GM19468 (cell line): ENCODE measurements at regions not wholly inside any gene's neighbourhood (a gene's known extent, or its start where the extent isn't known, plus 50 kb on each side); places are given as distances from the start of the nearest gene placed in this dataset.

Experiments used
- ATAC-seq: cut with Tn5 transposase; IDR thresholded peaks from one replicate; pipeline ENCODE4 v1.9.1; 2021; ENCODE audit warnings: mild to moderate bottlenecking, moderate library complexity, moderate number of reproducible peaks; ENCODE audit not compliant: unreplicated experiment; ENCODE audit errors: extremely low read depth

DNA sequence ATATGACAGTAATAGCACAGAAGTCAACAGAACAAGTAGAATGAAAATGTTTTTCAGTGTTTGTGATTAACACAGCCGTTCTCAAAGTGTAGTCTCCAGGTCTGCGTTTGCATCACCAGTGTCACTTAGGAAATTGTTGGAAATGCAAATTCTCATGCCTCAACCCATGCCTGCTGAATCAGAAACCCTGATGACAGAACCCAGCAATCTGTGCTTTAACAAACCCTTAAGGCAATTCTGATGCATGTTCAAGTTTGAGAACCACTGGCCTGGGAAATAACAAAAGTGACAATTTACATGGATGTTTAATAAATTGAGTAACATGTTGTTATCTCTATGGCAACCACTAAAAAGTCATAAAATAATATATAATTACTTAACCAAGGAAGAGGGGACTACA lies 103.1 kb upstream of the ATP11B start:
- no peak for ATAC-seq

DNA sequence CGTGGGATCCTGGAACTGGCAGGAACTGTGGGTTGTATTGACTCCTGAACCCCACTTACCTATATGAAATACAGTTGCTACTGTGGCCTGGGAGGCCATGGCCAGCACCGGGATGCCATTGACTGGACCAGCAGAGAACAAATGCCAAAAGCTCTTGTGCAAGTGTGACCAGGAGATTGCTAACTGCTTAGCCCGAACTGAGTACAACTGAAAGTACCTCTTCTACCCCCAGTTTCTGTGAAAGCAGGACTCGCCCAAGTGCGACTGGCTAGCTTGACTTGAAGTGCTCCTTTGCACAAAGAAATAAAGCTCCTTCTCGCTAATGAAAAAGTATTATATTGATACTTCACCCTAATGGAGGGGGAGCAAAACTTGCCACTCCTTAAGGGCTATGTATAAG lies 101.3 kb upstream of the ATP11B start:
- ATAC-seq, result no peak

DNA sequence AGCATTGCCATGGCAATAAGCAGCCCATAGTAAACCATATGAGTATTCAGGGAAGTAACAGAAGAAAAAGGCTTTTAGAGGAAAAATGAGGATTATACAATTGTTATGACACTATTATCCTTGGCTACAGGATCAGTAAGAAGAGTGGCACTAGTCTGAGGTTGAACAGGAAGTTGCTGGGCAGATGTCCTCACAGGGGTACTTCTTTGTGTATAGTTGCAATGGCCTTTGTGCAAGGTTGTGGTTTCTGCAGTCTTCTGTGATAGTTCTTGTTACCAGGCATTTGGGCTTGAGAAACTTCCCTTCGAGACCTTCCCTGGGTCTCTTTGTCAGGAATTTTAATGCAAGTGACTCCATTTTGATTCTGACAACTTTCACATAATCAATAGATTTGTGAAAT lies 100.6 kb upstream of the ATP11B start:
- ATAC-seq, result no peak

DNA sequence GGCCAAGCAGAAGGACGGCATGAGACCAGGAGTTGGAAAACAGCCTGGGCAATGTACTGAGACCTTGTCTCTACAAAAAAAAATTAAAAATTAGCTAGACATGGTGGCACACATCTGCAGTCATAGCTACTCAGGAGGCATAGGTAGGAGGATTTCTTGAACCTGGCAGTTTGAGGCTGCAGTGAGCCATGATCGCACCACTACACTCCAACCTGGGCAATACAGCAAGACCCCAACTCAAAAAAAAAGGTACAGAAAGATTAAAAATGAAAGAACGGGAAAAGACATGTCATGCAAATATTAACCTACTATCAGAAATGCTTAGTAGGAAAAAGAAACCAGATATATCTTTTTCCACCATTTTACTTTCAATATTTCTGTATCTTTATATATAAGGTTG lies 99.6 kb upstream of the ATP11B start:
- ATAC-seq, result no peak

DNA sequence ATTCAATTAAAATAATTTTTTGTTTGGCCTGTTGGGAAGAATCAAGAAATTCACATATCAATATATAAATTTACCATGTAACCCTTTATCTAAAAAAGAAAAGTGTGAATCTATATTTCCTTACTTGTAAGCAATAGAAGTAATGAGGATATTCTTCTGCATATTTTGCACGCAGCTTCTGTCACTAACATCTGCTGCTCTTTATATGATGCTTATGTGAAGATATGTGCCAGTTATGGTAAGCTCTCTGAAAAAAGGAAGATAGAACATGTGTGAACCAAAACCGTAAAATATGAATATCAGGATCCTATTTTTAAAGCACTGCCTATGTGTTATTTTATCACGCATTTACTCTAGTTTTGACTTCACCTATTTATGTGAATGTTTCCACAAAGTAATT lies 96.4 kb upstream of the ATP11B start:
- ATAC-seq, result no peak

DNA sequence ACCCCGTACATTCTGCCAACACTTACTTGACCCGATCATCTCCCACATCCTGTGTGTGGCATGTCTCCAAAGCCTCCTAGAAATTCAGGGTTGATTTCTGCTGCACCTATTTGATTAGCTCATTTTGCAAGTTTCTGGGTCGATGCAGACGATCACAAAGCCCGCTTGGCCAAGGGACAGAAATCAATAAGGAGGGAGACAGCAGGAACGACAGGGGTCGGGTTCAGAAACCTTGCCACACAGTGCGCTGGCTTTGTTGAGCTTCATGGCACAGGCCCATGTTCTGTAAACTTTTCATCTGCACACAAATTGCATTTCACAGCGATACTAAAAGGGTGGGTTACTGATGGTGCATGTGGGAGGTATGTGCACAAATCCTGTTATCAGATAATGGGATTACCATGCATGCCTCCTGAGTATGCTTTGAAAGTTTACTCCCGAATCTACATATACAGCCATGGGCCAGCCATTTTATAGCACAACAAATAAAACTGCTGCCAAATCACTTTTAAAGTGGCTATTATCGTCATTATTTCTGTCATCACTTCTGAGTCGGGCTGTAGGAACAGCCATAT lies 95.9 kb upstream of the ATP11B start:
- ATAC-seq, result no peak

DNA sequence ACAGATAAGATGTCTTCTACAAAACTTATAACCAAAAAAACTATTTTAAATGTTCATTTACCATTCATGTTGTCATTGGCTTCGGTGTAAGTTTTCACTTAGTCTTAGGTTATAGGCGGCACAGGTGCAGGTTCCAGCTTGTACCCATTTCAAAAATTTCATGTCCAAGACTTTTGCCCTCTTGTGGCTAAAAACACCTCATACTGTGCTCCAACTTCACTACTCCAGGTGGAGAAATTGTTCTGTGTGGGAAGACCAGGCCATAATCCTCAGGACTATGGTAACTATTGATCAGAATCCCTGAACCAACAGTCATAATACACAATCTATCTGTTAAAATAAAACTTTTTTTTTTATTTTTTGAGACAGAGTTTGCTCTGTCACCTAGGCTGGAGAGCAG lies 95.2 kb upstream of the ATP11B start:
- no peak for ATAC-seq

DNA sequence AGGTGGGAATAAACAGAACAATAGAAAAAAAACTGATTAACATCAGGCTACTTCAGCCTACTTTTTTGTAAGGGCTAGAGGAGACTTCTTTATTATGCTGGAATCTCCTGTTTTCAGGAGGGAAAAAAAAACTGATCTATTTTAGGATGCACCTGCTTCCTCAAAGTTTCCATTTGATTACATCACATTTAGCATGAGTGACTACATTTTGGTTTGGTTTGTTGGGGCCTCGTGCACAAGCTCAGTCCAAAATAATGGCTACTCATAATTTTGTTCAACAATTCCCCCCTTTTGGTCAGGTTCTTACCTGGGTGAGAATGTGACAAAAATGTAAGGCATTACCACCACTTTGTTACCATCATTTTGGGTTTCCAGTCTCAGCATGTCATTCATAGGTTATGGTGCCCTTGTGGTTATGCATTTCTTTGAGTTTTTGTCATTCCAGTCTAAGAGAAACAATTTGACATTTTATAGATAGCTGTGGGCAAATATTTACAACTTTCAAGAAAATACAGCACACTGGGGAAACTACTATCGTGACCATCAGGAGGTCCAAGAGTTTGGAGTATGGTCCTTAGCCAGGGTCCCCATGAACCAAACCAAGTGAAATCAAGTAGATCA lies 93.6 kb upstream of the ATP11B start:
- no peak for ATAC-seq

DNA sequence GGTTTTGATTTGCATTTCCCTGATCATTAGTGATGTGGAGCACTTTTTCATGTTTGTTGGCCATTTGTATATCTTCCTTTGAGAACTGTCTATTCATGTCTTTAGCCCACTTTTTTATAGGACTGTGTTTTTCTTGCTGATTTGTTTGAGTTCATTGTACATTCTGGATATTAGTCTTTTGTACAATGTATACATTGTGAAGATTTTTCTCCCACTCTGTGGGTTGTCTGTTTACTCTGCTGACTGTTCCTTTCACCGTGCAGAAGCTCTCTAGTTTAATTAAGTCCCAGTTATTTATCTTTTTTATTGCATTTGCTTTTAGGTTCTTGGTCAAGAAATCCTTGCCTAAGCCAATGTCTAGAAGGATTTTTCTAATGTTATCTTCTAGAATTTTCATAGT lies 91.1 kb upstream of the ATP11B start:
- no peak for ATAC-seq

DNA sequence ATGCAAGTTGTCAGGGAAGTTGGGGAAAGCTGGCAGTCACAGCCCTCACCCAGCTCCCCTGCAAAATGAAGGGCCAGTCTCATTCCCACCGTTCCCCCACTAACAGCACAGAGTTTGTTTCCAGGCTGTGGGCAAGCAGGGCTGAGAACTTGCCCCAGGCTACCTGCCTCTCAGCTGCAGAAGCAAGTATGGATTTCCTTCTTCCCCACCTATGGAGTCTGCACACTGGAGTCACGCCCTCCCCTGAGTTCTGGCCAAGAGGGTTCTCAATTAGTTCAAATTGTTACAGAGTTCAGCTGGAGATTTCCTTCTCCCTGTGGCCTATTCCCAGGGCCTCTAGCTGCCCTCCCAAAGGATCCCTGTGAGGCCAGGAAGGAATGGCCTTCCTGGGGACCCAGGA lies 90.1 kb upstream of the ATP11B start:
- ATAC-seq, result no peak

DNA sequence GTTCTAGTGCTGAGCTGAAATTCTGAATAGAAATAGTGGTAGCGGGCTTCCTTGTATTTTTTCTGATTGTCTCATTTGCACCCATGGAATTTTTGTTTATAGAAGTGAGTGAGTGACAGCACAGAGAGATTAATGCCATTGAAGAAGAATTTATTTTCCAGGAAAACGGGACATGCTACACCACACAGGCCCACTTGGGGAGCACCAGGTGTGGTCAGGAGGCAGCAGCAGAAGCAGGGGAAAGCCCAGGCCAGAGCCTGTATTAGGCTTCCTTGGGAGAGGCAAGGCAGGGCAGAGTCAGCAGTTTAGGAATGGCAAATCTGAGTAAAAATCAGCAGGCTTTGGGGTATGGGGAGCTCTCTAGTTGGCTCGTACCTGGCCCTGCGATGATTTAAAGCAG lies 88.4 kb upstream of the ATP11B start:
- no peak for ATAC-seq

DNA sequence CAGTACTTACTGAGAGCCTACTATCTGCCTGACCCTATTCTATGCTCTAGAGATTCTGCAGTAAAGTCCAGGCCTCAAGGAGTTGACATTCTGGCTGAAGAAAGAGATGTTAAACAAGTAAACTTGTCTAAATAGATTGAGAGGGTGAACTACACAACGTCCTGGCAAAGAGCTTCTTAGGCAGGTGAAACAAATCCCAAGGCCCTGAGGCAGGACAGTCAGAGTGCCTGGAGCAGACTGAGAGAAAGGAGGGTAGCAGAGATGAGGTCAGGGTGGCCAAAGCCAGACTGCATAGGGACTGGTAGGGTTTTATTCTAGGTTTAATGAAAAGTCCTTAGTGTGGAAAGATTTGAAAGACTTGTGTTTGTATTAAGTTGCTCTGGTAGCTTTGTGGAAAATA lies 84.5 kb upstream of the ATP11B start:
- no peak for ATAC-seq

DNA sequence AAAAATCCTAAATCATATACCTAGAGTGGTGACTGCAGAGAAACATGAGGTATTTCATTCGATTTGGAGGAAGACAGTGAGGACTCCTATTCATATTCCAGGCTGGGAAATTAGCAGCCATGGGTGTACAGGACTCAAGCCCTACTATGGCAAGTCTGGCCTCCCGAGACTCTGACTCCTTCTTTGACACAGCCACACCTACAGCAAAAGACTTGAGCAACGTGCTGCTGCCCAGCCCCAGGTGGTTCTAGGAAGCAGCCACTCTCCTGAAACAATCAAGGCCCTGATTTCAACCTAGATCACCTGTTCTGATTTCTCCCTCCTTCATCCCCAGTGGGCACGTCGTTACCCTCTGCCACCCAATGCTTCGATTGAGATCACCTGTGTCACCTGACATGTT lies 84.0 kb upstream of the ATP11B start:
- ATAC-seq, result no peak

DNA sequence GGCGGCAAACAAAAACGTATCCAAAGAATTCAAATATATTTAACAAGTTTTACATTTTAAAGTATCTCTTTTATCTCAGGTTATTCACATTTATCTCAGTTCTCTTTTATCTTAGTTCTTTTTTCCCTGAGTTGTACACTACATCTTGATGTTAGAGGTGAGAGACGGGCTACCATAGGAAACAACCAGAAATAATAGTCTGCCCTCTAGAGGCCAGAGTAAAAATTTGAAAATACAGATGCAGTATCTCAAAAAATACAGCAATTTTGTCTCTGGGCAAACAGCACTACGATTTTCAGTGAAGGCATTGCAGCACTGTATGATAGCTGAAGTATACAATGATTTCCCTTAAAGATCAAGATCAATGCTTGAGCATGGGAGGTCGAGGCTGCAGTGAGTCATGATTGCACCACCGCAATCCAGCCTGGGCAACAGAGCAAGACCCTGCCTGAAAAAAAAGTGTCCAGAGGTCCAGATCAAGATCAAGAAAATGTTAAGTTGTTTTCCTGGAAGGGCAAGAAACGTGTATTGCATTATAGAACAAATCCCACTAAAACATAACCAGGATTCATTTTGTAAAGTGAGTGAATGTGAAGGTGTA lies 82.6 kb upstream of the ATP11B start:
- no peak for ATAC-seq

DNA sequence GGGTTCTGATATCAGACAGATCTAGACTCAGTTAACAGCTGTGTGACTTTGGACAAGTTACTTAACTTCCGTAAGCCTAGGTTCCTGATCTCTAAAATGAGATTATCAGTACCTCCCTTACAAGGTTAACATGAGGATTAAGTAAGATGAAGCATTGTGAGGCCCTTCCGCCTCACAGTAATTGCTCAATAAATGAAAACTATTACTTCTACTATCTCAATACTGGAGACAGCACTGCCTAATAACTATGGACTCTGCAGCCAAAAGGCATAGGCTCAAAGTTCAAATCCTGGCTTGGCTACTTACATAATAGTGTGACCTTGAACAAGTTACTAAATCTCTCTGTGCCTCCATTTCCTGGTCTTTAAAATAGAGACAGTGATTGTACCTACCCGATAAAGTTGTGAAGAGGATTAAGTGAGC lies 82.0 kb upstream of the ATP11B start:
- no peak for ATAC-seq

DNA sequence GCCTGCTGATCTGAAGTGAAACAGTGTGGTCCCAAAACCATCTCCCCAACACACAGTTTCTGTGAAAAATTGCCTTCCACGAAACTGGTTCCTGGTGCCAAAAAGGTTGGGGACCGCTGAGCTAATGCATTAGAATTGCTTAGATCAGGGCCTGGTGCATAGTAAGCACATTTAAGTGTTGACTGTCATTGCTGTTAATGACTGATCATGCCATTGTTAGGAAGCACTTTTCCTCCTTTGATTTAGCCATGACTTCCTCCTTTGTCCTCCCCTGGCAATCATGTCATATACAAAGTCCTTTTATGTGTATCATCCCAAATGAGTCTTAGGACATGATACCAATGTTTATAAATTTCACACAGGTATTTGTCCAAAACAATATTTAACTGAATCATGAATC lies 81.5 kb upstream of the ATP11B start:
- ATAC-seq, result no peak

DNA sequence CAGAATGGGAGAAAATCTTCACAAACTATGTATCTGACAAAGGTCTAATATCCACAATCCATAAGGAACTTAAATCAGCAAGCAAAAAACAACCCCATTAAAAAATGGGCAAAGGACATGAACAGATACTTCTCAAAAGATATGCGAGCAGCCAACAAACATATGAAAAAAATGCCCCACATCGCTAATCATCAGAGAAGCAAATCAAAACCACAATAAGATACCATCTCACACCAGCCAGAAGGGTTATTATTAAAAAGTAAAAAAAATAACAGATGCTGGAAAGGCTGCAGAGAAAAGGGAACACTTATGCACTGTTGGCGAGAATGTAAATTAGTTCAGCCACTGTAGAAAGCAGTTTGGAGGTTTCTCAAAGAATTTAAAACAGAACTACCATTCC lies 80.2 kb upstream of the ATP11B start:
- no peak for ATAC-seq

DNA sequence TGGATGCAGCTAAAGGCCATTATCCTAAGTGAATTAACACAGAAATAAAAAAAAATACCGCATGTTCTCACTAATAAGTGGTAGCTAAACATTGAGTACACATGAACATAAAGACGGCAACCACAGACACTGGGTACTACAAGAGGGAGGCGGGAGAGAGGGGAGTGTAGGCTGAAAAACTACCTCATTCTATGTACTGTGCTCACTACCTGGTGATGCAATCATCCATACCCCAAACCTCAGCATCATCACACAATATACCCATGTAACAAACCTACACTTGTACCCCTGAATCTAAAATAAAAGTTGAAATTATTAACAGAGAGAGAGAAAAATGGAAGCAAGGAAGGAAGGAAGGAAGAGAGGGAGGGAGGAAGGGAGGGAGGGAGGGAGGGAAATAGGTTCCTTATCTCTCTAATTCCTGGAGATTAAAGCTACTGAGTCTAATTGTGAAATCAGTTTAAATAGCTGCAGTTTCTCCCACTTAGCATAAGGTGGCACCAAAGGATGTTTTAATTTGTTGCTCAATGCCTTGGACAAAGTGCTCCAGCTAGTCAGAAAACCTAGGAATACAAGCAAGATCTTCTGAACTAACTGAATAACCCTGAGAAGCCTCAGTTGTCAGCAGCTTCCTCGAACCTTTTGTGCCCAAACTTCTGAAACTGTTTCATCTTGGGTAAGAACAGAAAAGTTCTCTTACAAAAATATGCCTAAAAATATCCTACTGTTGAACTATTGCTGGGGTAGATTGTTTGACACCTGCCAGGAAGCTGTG lies 79.4 kb upstream of the ATP11B start:
- no peak for ATAC-seq

DNA sequence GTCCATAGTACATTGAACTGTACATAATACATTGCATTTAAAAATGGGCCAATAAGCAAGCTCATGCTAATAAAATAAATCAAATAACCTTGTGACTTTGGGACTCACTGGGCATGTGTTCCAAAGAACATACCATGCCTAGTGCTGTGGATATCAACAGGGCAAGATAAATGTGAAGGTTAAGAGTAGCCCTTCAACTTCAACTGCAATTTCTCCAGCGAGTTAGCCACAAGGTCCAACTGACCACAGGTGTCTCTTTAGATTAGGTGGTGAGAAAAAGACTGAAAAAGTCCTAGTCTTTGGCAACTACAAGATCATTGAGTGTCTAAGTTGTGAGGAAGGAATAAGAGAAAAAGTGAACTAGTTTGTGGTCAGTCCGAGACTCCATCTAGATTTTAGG lies 78.3 kb upstream of the ATP11B start:
- no peak for ATAC-seq

DNA sequence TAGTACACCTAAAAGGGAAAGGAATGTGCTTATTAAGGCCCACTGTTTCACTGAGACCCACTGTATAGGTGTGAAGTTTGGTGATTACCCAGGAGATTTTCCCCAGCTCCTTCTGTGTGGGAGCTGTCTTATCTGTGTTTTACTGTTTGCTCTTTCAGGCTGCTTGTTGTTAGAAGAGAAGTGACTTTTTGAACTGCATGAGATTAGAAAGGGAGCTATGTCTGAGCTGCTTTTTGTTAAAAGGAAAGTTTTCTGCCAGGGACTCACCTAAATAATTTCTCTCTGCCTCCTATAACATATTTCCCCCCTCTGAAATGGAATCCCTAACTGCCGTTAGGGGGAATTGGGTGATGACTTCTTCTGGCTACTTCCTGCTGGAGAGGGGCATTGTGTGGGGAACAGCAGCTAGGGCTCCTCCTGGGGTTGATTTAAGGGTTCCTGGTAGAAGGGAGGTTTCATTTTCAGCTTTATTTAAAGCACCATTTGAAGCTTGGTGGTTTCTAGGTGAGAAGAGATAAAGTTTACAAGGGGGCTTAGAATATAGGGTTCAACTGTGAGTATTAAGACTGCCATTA lies 77.1 kb upstream of the ATP11B start:
- no peak for ATAC-seq

DNA sequence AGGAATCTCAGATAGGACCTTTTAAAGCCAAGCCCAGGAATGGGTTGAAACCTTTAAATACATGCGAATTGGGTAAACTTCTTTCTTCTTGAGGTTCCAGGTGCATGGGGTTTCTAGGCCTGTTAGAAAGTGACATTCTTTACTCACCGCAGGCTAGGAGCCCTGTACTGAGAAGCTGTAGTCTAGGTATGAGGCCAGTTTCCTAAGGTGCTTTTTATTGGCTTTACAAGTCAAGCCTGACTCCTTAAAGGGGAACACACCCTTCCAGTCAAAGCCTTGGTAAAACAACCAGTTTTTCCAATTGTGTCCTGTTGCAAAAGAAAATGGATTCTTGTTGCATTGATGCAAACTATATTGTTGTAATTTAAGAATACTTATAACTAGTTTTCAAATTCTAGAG lies 76.1 kb upstream of the ATP11B start:
- ATAC-seq, result peak; percentile 90
